Endothelial cell of umbilical vein (primary cell): ENCODE measurements at regions not wholly inside any gene's neighbourhood (a gene's known extent, or its start where the extent isn't known, plus 50 kb on each side); places are given as distances from the start of the nearest gene placed in this dataset.

Source experiments
- BruUV-seq: library from RNA; stranded (reverse); fragments of 400-500 nt; replicated peaks from 2 replicates; lab custom pipeline; 2021; lab: Mats Ljungman, UMichigan
- CTCF ChIA-PET: fragments of 300-600, 350-600 bp; sonication (Branson Sonifier 250); formaldehyde crosslinking; loops from one replicate; lab custom pipeline; 2021; ENCODE audit warnings: antibody characterized with exemption, inconsistent platforms; lab: Charles Lee
- POLR2A ChIA-PET: fragments of 300-600, 350-600 bp; sonication (Branson Sonifier 250); formaldehyde crosslinking; loops from one replicate; lab custom pipeline; 2021; ENCODE audit warnings: antibody characterized with exemption, inconsistent platforms; lab: Charles Lee
- DNase-seq: peaks from one replicate; pipeline ENCODE4 v3.0.0-alpha.2; 2011; ENCODE audit warnings: low read depth, low spot score
- FAIRE-seq: peaks from 2 replicates; lab custom pipeline; 2011; peaks lifted over from hg19 to GRCh38; lab: Jason Lieb, UNC
- H2AFZ ChIP-seq: 2 replicates; pipeline ENCODE4 v1.6.0; 2012; ENCODE audit warnings: low read depth, low read length, control low read depth, inconsistent platforms
- H3K27ac ChIP-seq: 2 replicates; pipeline ENCODE4 v1.5.1; 2011; ENCODE audit warnings: low read depth, mild to moderate bottlenecking, control low read depth, low read length, moderate library complexity; ENCODE audit not compliant: insufficient read depth
- H3K27me3 ChIP-seq, 2 experiments: 2 replicates each; pipeline versions ENCODE4 v1.6.0 to v1.6.1; 2011; ENCODE audit warnings: low read length in 2 of 2, mixed read lengths in 1 of 2; ENCODE audit not compliant: control insufficient read depth in 2 of 2, insufficient read depth in 2 of 2
- H3K36me3 ChIP-seq, 2 experiments: 2 replicates in 1 of 2; 3 replicates in 1 of 2; pipeline ENCODE4 v1.5.1; 2011; ENCODE audit warnings: low read length in 2 of 2, mild to moderate bottlenecking in 1 of 2, moderate library complexity in 1 of 2; ENCODE audit not compliant: control insufficient read depth in 2 of 2, insufficient read depth in 2 of 2; ENCODE audit errors: extremely low read depth in 1 of 2
- H3K4me1 ChIP-seq: 3 replicates; pipeline ENCODE4 v1.5.1; 2011; ENCODE audit warnings: mild to moderate bottlenecking, low read length; ENCODE audit not compliant: control insufficient read depth, insufficient read depth; ENCODE audit errors: extremely low read depth
- H3K4me2 ChIP-seq: 2 replicates; pipeline ENCODE4 v1.6.1; 2011; ENCODE audit warnings: low read length, control low read depth, mixed read lengths; ENCODE audit not compliant: insufficient read depth
- H3K4me3 ChIP-seq, 3 experiments: fragments of 200-600 bp in 1 of 3; sonication (generic), shearing (Covaris generic) in 1 of 3; replicated peaks in 1 of 3; 2 replicates each; pipeline ENCODE4 v1.5.1; 2011 to 2016; ENCODE audit warnings: control low read depth in 3 of 3, low read length in 3 of 3, mild to moderate bottlenecking in 2 of 3, inconsistent platforms in 1 of 3, low read depth in 1 of 3, moderate library complexity in 1 of 3; ENCODE audit not compliant: insufficient read depth in 1 of 3
- H3K79me2 ChIP-seq: 2 replicates; pipeline ENCODE4 v1.6.0; 2012; ENCODE audit warnings: low read length, inconsistent platforms; ENCODE audit not compliant: control insufficient read depth, insufficient read depth
- H3K9ac ChIP-seq: replicated peaks from 2 replicates; pipeline ENCODE3; 2011; ENCODE audit warnings: low read length, control low read depth; ENCODE audit not compliant: insufficient read depth; ENCODE audit errors: extremely low read depth
- H3K9me1 ChIP-seq: replicated peaks from 3 replicates; pipeline ENCODE4 v1.6.0; 2011; ENCODE audit warnings: mild to moderate bottlenecking, low read length; ENCODE audit not compliant: control insufficient read depth, insufficient read depth; ENCODE audit errors: extremely low read depth
- H3K9me3 ChIP-seq: replicated peaks from 2 replicates; pipeline ENCODE4 v1.5.1; 2012; ENCODE audit warnings: low read length, inconsistent platforms; ENCODE audit not compliant: control insufficient read depth, insufficient read depth
- H4K20me1 ChIP-seq: replicated peaks from 2 replicates; pipeline ENCODE3; 2011; ENCODE audit warnings: mild to moderate bottlenecking, low read length; ENCODE audit not compliant: control insufficient read depth, insufficient read depth; ENCODE audit errors: extremely low read depth
- EZH2 ChIP-seq: IDR thresholded peaks from 2 replicates; pipeline ENCODE4 v1.6.1; 2012; ENCODE audit warnings: borderline replicate concordance, low read depth, mild to moderate bottlenecking, moderate library complexity, low read length, inconsistent platforms; ENCODE audit not compliant: severe bottlenecking
- FOS ChIP-seq: IDR thresholded peaks from 2 replicates; pipeline ENCODE4 v1.6.1; 2011; ENCODE audit warnings: mild to moderate bottlenecking, low read length, moderate library complexity, borderline replicate concordance; ENCODE audit not compliant: insufficient read depth
- GATA2 ChIP-seq: IDR thresholded peaks from 2 replicates; pipeline ENCODE4 v1.7.0; 2011; ENCODE audit warnings: low read depth, mild to moderate bottlenecking, moderate library complexity, mixed read lengths, low read length; ENCODE audit not compliant: insufficient read length, insufficient read depth
- JUN ChIP-seq: IDR thresholded peaks from 2 replicates; pipeline ENCODE4 v1.6.1; 2011; ENCODE audit warnings: borderline replicate concordance, low read depth; ENCODE audit not compliant: insufficient read length, insufficient read depth
- MYC ChIP-seq: IDR thresholded peaks from one replicate; pipeline ENCODE4 v1.6.1; 2011; ENCODE audit warnings: mild to moderate bottlenecking, low read depth, low read length
- POLR2A ChIP-seq: IDR thresholded peaks from 2 replicates; pipeline ENCODE4 v1.6.1; 2012; ENCODE audit warnings: low read depth, mild to moderate bottlenecking, control low read depth, low read length
- POLR2AphosphoS5 ChIP-seq: IDR thresholded peaks from 2 replicates; pipeline ENCODE4 v1.6.1; 2012; ENCODE audit warnings: low read depth, mild to moderate bottlenecking, control low read depth, low read length, moderate library complexity; ENCODE audit not compliant: insufficient read depth
- dilution Hi-C: fragments of 300-500 bp; cut with MboI; formaldehyde crosslinking; loops from one replicate; pipeline ENCODE4 v1.15.0; 2019; ENCODE audit warnings: low sequenced_read_pairs; ENCODE audit not compliant: extremely low pct_ligation_motif_present
- intact Hi-C: fragments of 100-400 bp; cut with micrococcal nuclease; formaldehyde crosslinking; loops from one replicate; pipeline ENCODE4 v1.10.0; 2022
- TF ChIP-seq, protein P1 (sequence below), 2 donors: IDR thresholded peaks; 1 replicate in 1 of 2; 2 replicates in 1 of 2; pipeline ENCODE4 v1.5.1; 2011; ENCODE audit warnings: low read length in 2 of 2, mild to moderate bottlenecking in 2 of 2, moderate library complexity in 2 of 2, control low read depth in 1 of 2, inconsistent platforms in 1 of 2, low read depth in 1 of 2; ENCODE audit not compliant: insufficient read depth in 1 of 2; ENCODE audit errors: extremely low read depth in 1 of 2
- TF ChIP-seq, protein P2 (sequence below): IDR thresholded peaks from 2 replicates; pipeline ENCODE4 v1.6.1; 2011; ENCODE audit not compliant: insufficient read depth, insufficient read length

DNA sequence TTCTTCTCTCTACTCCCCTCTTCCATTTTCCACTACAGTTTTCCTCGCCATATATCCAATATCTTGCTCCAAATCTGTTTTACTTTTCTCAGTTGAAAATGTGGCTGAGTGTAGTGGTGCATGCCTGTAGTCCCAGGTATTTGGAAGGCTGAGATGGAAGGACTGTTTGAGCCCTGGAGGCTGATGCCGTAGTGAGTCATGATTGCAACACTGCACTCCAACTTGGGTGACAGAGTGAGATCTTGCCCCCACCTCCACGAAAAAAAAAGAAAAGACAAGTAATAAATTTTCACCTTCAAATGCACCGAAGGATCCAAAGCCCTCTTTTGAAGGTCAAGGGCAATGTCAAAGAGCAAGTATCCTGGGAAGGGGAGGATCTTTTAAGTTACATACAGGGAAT, 592.3 kb downstream of the TMEM114 start:
- no peak overlapping the region for H3K4me2 ChIP-seq
- no peak for FAIRE-seq
- intact Hi-C loops, result no loop called here
- H3K36me3 ChIP-seq, result no peaks in the 10 kb centered on the region
- no peak overlapping the region for H3K4me3 ChIP-seq
- peaks cover 2% of the 10 kb centered on the region for H3K9me3 ChIP-seq
- no peaks in the 10 kb centered on the region for H4K20me1 ChIP-seq
- no peak overlapping the region for H3K9ac ChIP-seq
- TF ChIP-seq, protein P1, sequence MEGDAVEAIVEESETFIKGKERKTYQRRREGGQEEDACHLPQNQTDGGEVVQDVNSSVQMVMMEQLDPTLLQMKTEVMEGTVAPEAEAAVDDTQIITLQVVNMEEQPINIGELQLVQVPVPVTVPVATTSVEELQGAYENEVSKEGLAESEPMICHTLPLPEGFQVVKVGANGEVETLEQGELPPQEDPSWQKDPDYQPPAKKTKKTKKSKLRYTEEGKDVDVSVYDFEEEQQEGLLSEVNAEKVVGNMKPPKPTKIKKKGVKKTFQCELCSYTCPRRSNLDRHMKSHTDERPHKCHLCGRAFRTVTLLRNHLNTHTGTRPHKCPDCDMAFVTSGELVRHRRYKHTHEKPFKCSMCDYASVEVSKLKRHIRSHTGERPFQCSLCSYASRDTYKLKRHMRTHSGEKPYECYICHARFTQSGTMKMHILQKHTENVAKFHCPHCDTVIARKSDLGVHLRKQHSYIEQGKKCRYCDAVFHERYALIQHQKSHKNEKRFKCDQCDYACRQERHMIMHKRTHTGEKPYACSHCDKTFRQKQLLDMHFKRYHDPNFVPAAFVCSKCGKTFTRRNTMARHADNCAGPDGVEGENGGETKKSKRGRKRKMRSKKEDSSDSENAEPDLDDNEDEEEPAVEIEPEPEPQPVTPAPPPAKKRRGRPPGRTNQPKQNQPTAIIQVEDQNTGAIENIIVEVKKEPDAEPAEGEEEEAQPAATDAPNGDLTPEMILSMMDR (IDR thresholded peaks at IDR 0.05; ENCODE audit: extremely low read depth in 1 of 2, insufficient read depth in 1 of 2, low read depth in 1 of 2, low read length in 2 of 2), result no peak
- no peak for TF ChIP-seq POLR2A
- no peak for TF ChIP-seq JUN
- TF ChIP-seq, protein P2, sequence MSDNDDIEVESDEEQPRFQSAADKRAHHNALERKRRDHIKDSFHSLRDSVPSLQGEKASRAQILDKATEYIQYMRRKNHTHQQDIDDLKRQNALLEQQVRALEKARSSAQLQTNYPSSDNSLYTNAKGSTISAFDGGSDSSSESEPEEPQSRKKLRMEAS, result no peak
- TF ChIP-seq POLR2AphosphoS5, result no peak
- no peak for TF ChIP-seq MYC
- no peak for TF ChIP-seq FOS
- no peak for TF ChIP-seq EZH2
- TF ChIP-seq GATA2, result no peak
- no peaks in the 10 kb centered on the region for H3K79me2 ChIP-seq
- POLR2A ChIA-PET, result no interaction called here
- CTCF ChIA-PET, result no interaction called here
- H3K27ac ChIP-seq, result no peak overlapping the region
- BruUV-seq, result no TSS peak
- H2AFZ ChIP-seq, result no peak overlapping the region
- no peaks in the 10 kb centered on the region for H3K4me1 ChIP-seq
- no peaks in the 10 kb centered on the region for H3K9me1 ChIP-seq
- no peak for DNase-seq
- no peaks in the 10 kb centered on the region for H3K27me3 ChIP-seq
- dilution Hi-C loops, result no loop called here
